D341Med (cell line): ENCODE measurements at regions not wholly inside any gene's neighbourhood (a gene's known extent, or its start where the extent isn't known, plus 50 kb on each side); places are given as distances from the start of the nearest gene placed in this dataset.
A peak's percentile ranks its signal among the peaks of the same experiment; 100 is the strongest.
"Not testable (repeated sequence)": the region's sequence is repeated elsewhere in the genome, so short reads cannot be mapped to it uniquely, and the experiment has no call there.

ENCODE experiments used
- DNase-seq: peaks from one replicate; pipeline ENCODE4 v3.0.0; 2012; ENCODE audit warnings: low spot score

GRCh38 chr4:8735236-8736089, 136.2 kb downstream of the HMX1 start:
- peak; percentile 12 for DNase-seq

- no peak for DNase-seq
Measured at GRCh38 chr4:8732681-8733243, 138.9 kb downstream of the HMX1 start.

GRCh38 chr4:8732092-8732491, 139.5 kb downstream of the CPZ start:
- DNase-seq = no peak

GRCh38 chr4:8731364-8731763, 138.8 kb downstream of the CPZ start:
- no peak for DNase-seq

GRCh38 chr4:8730681-8731080, 138.1 kb downstream of the CPZ start:
- no peak for DNase-seq

- DNase-seq = peak; percentile 10
Measured at GRCh38 chr4:8730159-8730558, 137.6 kb downstream of the CPZ start.

- DNase-seq = peak; percentile 11
Measured at GRCh38 chr4:8729408-8730149, 137.0 kb downstream of the CPZ start.

- DNase-seq = peak; percentile 16
Measured at GRCh38 chr4:8728536-8729407, 136.2 kb downstream of the CPZ start.

- no peak for DNase-seq
Measured at GRCh38 chr4:8727546-8728510, 135.3 kb downstream of the CPZ start.

- DNase-seq = no peak
Measured at GRCh38 chr4:8727131-8727530, 134.6 kb downstream of the CPZ start.

- no peak for DNase-seq
Measured at GRCh38 chr4:8726344-8726851, 133.8 kb downstream of the CPZ start.

GRCh38 chr4:8725845-8726244, 133.3 kb downstream of the CPZ start:
- DNase-seq = no peak

GRCh38 chr4:8725071-8725841, 132.7 kb downstream of the CPZ start:
- no peak for DNase-seq

GRCh38 chr4:8724436-8725070, 132.0 kb downstream of the CPZ start:
- DNase-seq = no peak

GRCh38 chr4:8723222-8723980, 130.8 kb downstream of the CPZ start:
- DNase-seq = no peak

- DNase-seq = no peak
Measured at GRCh38 chr4:8722556-8722955, 130.0 kb downstream of the CPZ start.

GRCh38 chr4:8721621-8722020, 129.1 kb downstream of the CPZ start:
- no peak for DNase-seq

- no peak for DNase-seq
Measured at GRCh38 chr4:8719421-8719820, 126.9 kb downstream of the CPZ start.

GRCh38 chr4:8717470-8717869, 124.9 kb downstream of the CPZ start:
- DNase-seq = not testable (repeated sequence)
